Stomach (tissue), 4 donors: ENCODE measurements at regions not wholly inside any gene's neighbourhood (a gene's known extent, or its start where the extent isn't known, plus 50 kb on each side); places are given as distances from the start of the nearest gene placed in this dataset.

Experiments used
- CTCF ChIP-seq, 7 experiments: fragments of 450-650 bp in 4 of 7; fragments of 200-600 bp in 3 of 7; sonication (generic) in 3 of 7; IDR thresholded peaks; one replicate each; pipeline ENCODE4 v1.5.1; 2016 to 2019; ENCODE audit warnings: antibody characterized with exemption in 7 of 7, control low read depth in 2 of 7, mild to moderate bottlenecking in 1 of 7
- EP300 ChIP-seq: sonication (generic); formaldehyde crosslinking; IDR thresholded peaks from one replicate; pipeline ENCODE4 v1.6.1; 2017; ENCODE audit warnings: antibody characterized with exemption
- POLR2A ChIP-seq, 4 donors: fragments of 450-650 bp; IDR thresholded peaks; one replicate each; pipeline ENCODE4 v1.6.1; 2016; ENCODE audit warnings: antibody characterized with exemption in 4 of 4, control low read depth in 2 of 4, mild to moderate bottlenecking in 1 of 4, moderate library complexity in 1 of 4
- POLR2AphosphoS5 ChIP-seq, 3 donors: sonication (generic); formaldehyde crosslinking; IDR thresholded peaks; one replicate each; pipeline ENCODE4 v1.6.1; 2016; ENCODE audit warnings: antibody characterized with exemption in 3 of 3

- TF ChIP-seq CTCF (IDR thresholded peaks at IDR 0.05) (no peak), POLR2A (IDR thresholded peaks at IDR 0.05) (no peak), EP300 (no peak), POLR2AphosphoS5 (IDR thresholded peaks at IDR 0.05) (no peak)
These were observed 158.1 kb downstream of the KDR start for GRCh38 chr4:54967289-54967688.
